IMR-90 (cell line): ENCODE measurements at regions not wholly inside any gene's neighbourhood (a gene's known extent, or its start where the extent isn't known, plus 50 kb on each side); places are given as distances from the start of the nearest gene placed in this dataset.

Experiments
- ATAC-seq: fragments of 200-7000 bp; cut with Tn5 transposase; 2 replicates; pipeline ENCODE4 v1.9.1; 2020; ENCODE audit warnings: low read depth, mild to moderate bottlenecking, moderate library complexity
- BruUV-seq: library from RNA; stranded (reverse); fragments of 400-500 nt; replicated peaks from 2 replicates; lab custom pipeline; 2021; lab: Mats Ljungman, UMichigan
- CTCF ChIA-PET: fragments of 300-600 bp; formaldehyde crosslinking; extraction: SDS; loops from one replicate; lab custom pipeline; 2021; ENCODE audit warnings: antibody characterized with exemption; lab: Yijun Ruan, JAX
- POLR2A ChIA-PET: fragments of 300-600 bp; sonication (Branson Sonifier 250); formaldehyde crosslinking; loops from one replicate; lab custom pipeline; 2022; ENCODE audit warnings: antibody characterized with exemption; ENCODE audit not compliant: unreplicated experiment; lab: Charles Lee
- DNase-seq: peaks from one replicate; pipeline ENCODE4 v3.0.0; 2013
- H2AFZ ChIP-seq: replicated peaks from 2 replicates; pipeline ENCODE3; 2013; ENCODE audit warnings: low read length, mild to moderate bottlenecking; ENCODE audit not compliant: poor library complexity
- H2AK5ac ChIP-seq: 2 replicates; pipeline ENCODE4 v1.6.1; 2013; ENCODE audit warnings: low read depth, low read length, inconsistent platforms
- H2AK9ac ChIP-seq: replicated peaks from 2 replicates; pipeline ENCODE3; 2013; ENCODE audit warnings: mild to moderate bottlenecking, low read depth, low read length, moderate library complexity; ENCODE audit not compliant: poor library complexity
- H2BK120ac ChIP-seq: 2 replicates; pipeline ENCODE4 v1.6.1; 2013; ENCODE audit warnings: low read depth, low read length, inconsistent platforms
- H2BK15ac ChIP-seq: 3 replicates; pipeline ENCODE4 v1.6.1; 2013; ENCODE audit warnings: low read depth, low read length, inconsistent platforms
- H2BK20ac ChIP-seq: 2 replicates; pipeline ENCODE4 v1.6.1; 2013; ENCODE audit warnings: low read depth, mild to moderate bottlenecking, inconsistent platforms, low read length, moderate library complexity
- H2BK5ac ChIP-seq: 2 replicates; pipeline ENCODE4 v1.6.1; 2013; ENCODE audit warnings: mild to moderate bottlenecking, low read depth, low read length, inconsistent platforms; ENCODE audit not compliant: poor library complexity, severe bottlenecking
- H3K14ac ChIP-seq: replicated peaks from 2 replicates; pipeline ENCODE4 v1.6.1; 2013; ENCODE audit warnings: low read depth, low read length, inconsistent platforms
- H3K18ac ChIP-seq: 2 replicates; pipeline ENCODE4 v1.6.1; 2013; ENCODE audit warnings: low read depth, low read length, control low read depth
- H3K23ac ChIP-seq: 2 replicates; pipeline ENCODE4 v1.6.1; 2013; ENCODE audit warnings: low read depth, low read length, inconsistent platforms
- H3K27ac ChIP-seq: 2 replicates; pipeline ENCODE4 v1.5.1; 2013; ENCODE audit warnings: mild to moderate bottlenecking, control low read depth, low read length; ENCODE audit not compliant: insufficient read depth
- H3K27me3 ChIP-seq: 2 replicates; pipeline ENCODE4 v1.6.1; 2013; ENCODE audit warnings: low read length; ENCODE audit not compliant: control insufficient read depth, insufficient read depth
- H3K36me3 ChIP-seq: 2 replicates; pipeline ENCODE4 v1.6.1; 2013; ENCODE audit warnings: low read length, mixed read lengths; ENCODE audit not compliant: control insufficient read depth, insufficient read depth
- H3K4ac ChIP-seq: 2 replicates; pipeline ENCODE4 v1.6.1; 2013; ENCODE audit warnings: low read depth, low read length, inconsistent platforms
- H3K4me1 ChIP-seq: 2 replicates; pipeline ENCODE4 v1.6.1; 2013; ENCODE audit warnings: low read length, mixed read lengths; ENCODE audit not compliant: control insufficient read depth, insufficient read depth
- H3K4me2 ChIP-seq: 2 replicates; pipeline ENCODE4 v1.6.1; 2013; ENCODE audit warnings: low read depth, mild to moderate bottlenecking, control low read depth, low read length, moderate library complexity
- H3K4me3 ChIP-seq: 2 replicates; pipeline ENCODE4 v1.5.1; 2013; ENCODE audit warnings: low read depth, mild to moderate bottlenecking, control low read depth, low read length, moderate library complexity; ENCODE audit not compliant: insufficient read depth
- H3K56ac ChIP-seq: 2 replicates; pipeline ENCODE4 v1.6.1; 2013; ENCODE audit warnings: low read length, inconsistent platforms; ENCODE audit not compliant: insufficient read depth; ENCODE audit errors: extremely low read depth
- H3K79me1 ChIP-seq, 2 experiments: 2 replicates each; pipeline ENCODE4 v1.6.1; 2013; ENCODE audit warnings: low read length in 2 of 2, inconsistent platforms in 1 of 2, low read depth in 1 of 2
- H3K9ac ChIP-seq: 2 replicates; pipeline ENCODE4 v1.6.1; 2013; ENCODE audit warnings: low read depth, low read length, control low read depth
- H3K9me1 ChIP-seq: 2 replicates; pipeline ENCODE4 v1.6.1; 2013; ENCODE audit warnings: low read length, inconsistent platforms; ENCODE audit not compliant: insufficient read depth
- H3K9me3 ChIP-seq: 2 replicates; pipeline ENCODE4 v1.6.1; 2013; ENCODE audit warnings: low read length; ENCODE audit not compliant: control insufficient read depth, insufficient read depth
- H4K20me1 ChIP-seq: 2 replicates; pipeline ENCODE4 v1.6.1; 2013; ENCODE audit warnings: low read length, inconsistent platforms; ENCODE audit not compliant: insufficient read depth
- H4K5ac ChIP-seq: 2 replicates; pipeline ENCODE4 v1.6.1; 2013; ENCODE audit warnings: mild to moderate bottlenecking, low read depth, low read length, control low read depth
- H4K8ac ChIP-seq, 2 experiments: 2 replicates each; pipeline ENCODE4 v1.6.1; 2013; ENCODE audit warnings: low read depth in 2 of 2, low read length in 2 of 2, control low read depth in 1 of 2, inconsistent platforms in 1 of 2
- H4K91ac ChIP-seq: 2 replicates; pipeline ENCODE4 v1.6.1; 2013; ENCODE audit warnings: low read depth, low read length, inconsistent platforms; ENCODE audit not compliant: insufficient read depth
- BHLHE40 ChIP-seq: fragments of 150-350 bp; IDR thresholded peaks from 2 replicates; pipeline ENCODE4 v1.6.1; 2016; ENCODE audit warnings: mild to moderate bottlenecking, low read depth, low read length
- MAZ ChIP-seq: IDR thresholded peaks from 2 replicates; pipeline ENCODE4 v1.6.1; 2012; ENCODE audit warnings: low read depth, mild to moderate bottlenecking, low read length, improper control_type of control experiment, moderate library complexity, borderline replicate concordance
- RCOR1 ChIP-seq: IDR thresholded peaks from 2 replicates; pipeline ENCODE4 v1.6.1; 2012; ENCODE audit warnings: mild to moderate bottlenecking, low read length, improper control_type of control experiment; ENCODE audit not compliant: insufficient replicate concordance
- WGBS, 2 experiments: methylation state at CpG; one replicate each; pipeline versions ENCODE4 v1.1.5 to v1.1.7; 2013; ENCODE audit warnings: missing lambda C conversion rate in 2 of 2; ENCODE audit not compliant: insufficient read length in 1 of 2; ENCODE audit errors: extremely low coverage in 2 of 2; 5-methylcytosine and 5-hydroxymethylcytosine counted together
- dilution Hi-C: fragments of 300-500 bp; cut with HindIII; formaldehyde crosslinking; loops from one replicate; pipeline ENCODE4 v1.14.3; 2018; ENCODE audit warnings: low sequenced_read_pairs; ENCODE audit not compliant: unreplicated experiment
- in situ Hi-C: fragments of 300-500 bp; cut with MboI; formaldehyde crosslinking; loops from 3 replicates; pipeline ENCODE4 v1.14.3; 2019; ENCODE audit warnings: low sequenced_read_pairs, inconsistent platforms, mixed read lengths
- intact Hi-C: fragments of 100-400 bp; cut with micrococcal nuclease; formaldehyde crosslinking; loops from 2 replicates; pipeline ENCODE4 v1.10.0; 2022
- TF ChIP-seq, protein P1 (sequence below): conservative IDR thresholded peaks from 2 replicates; pipeline ENCODE4 v1.5.1; 2012; ENCODE audit warnings: mild to moderate bottlenecking, low read depth, low read length, improper control_type of control experiment

DNA sequence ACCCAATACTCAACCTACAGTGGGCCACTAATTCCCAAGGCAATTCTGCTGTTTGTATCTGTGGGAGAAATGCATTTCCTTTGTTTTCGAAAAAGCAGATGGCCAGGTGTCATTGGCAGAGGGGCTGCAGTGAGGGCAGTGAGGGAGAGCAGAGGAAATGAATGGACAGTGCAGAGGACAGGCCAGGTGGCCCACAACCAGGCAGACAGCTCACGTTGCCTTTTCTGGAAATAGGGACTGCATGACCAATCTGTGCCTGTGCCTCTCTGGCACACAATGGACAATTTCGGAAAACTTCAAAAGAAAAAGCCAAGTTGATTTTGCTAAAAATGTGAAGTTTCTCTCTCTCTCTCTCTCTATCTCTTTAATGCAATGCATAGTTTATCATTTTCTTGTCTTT is 52.6 kb upstream of the ETS2 start:
- H3K23ac ChIP-seq: 0 out of 2 replicates have a peak overlapping the region, but pooled peaks have one; percentile 24
- peak overlapping the region; percentile 64 for H2AK5ac ChIP-seq
- intact Hi-C loops: no loop called here
- DNase-seq: no peak
- ChIA-PET CTCF (no interaction called here), POLR2A (no interaction called here)
- H2BK120ac ChIP-seq: peak overlapping the region; percentile 61
- BruUV-seq: no TSS peak
- H3K79me1 ChIP-seq: 0 out of 4 replicates have a peak, but pooled peaks cover 0 to 2% of the 10 kb centered on the region in 2 experiments
- no peak overlapping the region for H3K4me3 ChIP-seq
- dilution Hi-C loops: no loop called here
- H4K91ac ChIP-seq: peak overlapping the region; percentile 64
- no peak overlapping the region; the same call in 1 of the 2 replicates for H2BK20ac ChIP-seq
- peak overlapping the region; percentile 57 for H3K4ac ChIP-seq
- 100% methylated on average over 1 of the region's 3 CpGs; no CpG with 5 or more reads in 1 of the 2 experiments for WGBS, 2 experiments
- H2AK9ac ChIP-seq: no peak overlapping the region
- no peaks in the 10 kb centered on the region for H4K20me1 ChIP-seq
- no peak overlapping the region for H3K27ac ChIP-seq
- ATAC-seq: no peak
- no peak overlapping the region for H3K9ac ChIP-seq
- peak overlapping the region; percentile 42 for H2BK5ac ChIP-seq
- H3K4me1 ChIP-seq: peaks cover 4% of the 10 kb centered on the region
- H3K36me3 ChIP-seq: no peaks in the 10 kb centered on the region
- peaks cover 4% of the 10 kb centered on the region; the same call in 1 of the 2 replicates for H3K9me1 ChIP-seq
- H4K8ac ChIP-seq: no peak overlapping the region
- peak overlapping the region; percentile 66 for H2AFZ ChIP-seq
- no peaks in the 10 kb centered on the region for H3K9me3 ChIP-seq
- H3K18ac ChIP-seq: no peak overlapping the region
- in situ Hi-C loops: loop anchor here (10.0 kb wide), 1 partner anchor 52 kb away; the partner anchor contains the start of gene ETS2
- no peaks in the 10 kb centered on the region for H3K27me3 ChIP-seq
- TF ChIP-seq BHLHE40: no peak
- TF ChIP-seq MAZ: no peak
- TF ChIP-seq RCOR1: no peak
- TF ChIP-seq, protein P1, sequence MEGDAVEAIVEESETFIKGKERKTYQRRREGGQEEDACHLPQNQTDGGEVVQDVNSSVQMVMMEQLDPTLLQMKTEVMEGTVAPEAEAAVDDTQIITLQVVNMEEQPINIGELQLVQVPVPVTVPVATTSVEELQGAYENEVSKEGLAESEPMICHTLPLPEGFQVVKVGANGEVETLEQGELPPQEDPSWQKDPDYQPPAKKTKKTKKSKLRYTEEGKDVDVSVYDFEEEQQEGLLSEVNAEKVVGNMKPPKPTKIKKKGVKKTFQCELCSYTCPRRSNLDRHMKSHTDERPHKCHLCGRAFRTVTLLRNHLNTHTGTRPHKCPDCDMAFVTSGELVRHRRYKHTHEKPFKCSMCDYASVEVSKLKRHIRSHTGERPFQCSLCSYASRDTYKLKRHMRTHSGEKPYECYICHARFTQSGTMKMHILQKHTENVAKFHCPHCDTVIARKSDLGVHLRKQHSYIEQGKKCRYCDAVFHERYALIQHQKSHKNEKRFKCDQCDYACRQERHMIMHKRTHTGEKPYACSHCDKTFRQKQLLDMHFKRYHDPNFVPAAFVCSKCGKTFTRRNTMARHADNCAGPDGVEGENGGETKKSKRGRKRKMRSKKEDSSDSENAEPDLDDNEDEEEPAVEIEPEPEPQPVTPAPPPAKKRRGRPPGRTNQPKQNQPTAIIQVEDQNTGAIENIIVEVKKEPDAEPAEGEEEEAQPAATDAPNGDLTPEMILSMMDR: no peak
- 0 out of 3 replicates have a peak overlapping the region, but pooled peaks have one; percentile 34 for H2BK15ac ChIP-seq
- H3K14ac ChIP-seq: 0 out of 2 replicates have a peak overlapping the region, but pooled peaks have one; percentile 16
- H3K56ac ChIP-seq: no peak overlapping the region
- H3K4me2 ChIP-seq: no peak overlapping the region
- no peak overlapping the region; the same call in 1 of the 2 replicates for H4K5ac ChIP-seq
